ENCODE measurements at regions not wholly inside any gene's neighbourhood (a gene's known extent, or its start where the extent isn't known, plus 50 kb on each side); places are given as distances from the start of the nearest gene placed in this dataset.

GRCh38 chr15:38147246-38147645 is 105.4 kb upstream of the SPRED1 start:
- TF ChIP-seq CTCF (IDR thresholded peaks at IDR 0.05; ENCODE audit: control extremely low read depth in 1 of 3, insufficient read depth in 1 of 3, low read depth in 1 of 3, low read length in 3 of 3) (no peak), ATF2 (IDR thresholded peaks at IDR 0.05; ENCODE audit: low read length) (no peak), RAD21 (IDR thresholded peaks at IDR 0.05 in 1 of 2, conservative IDR thresholded peaks at IDR 0.05 in 1 of 2; ENCODE audit: low read depth in 2 of 2, low read length in 2 of 2) (no peak), RNF2 (IDR thresholded peaks at IDR 0.05; ENCODE audit: borderline replicate concordance, low read depth, low read length, missing control alignments, poor library complexity, severe bottlenecking) (no peak), USF2 (IDR thresholded peaks at IDR 0.05; ENCODE audit: low read length) (no peak), NANOG (IDR thresholded peaks at IDR 0.05; ENCODE audit: insufficient read depth, low read depth, low read length, poor library complexity, severe bottlenecking) (no peak), POLR2A (IDR thresholded peaks at IDR 0.05; ENCODE audit: control extremely low read depth in 1 of 2, low read depth in 2 of 2, low read length in 2 of 2) (no peak), RFX5 (IDR thresholded peaks at IDR 0.05; ENCODE audit: borderline replicate concordance, low read depth, low read length) (no peak), BCL11A (IDR thresholded peaks at IDR 0.05; ENCODE audit: low read depth in 2 of 2, low read length in 2 of 2) (no peak), TCF12 (IDR thresholded peaks at IDR 0.05; ENCODE audit: low read depth, low read length) (no peak), KDM1A (IDR thresholded peaks at IDR 0.05; ENCODE audit: borderline replicate concordance, low read length) (no peak)
